ENCODE measurements at regions not wholly inside any gene's neighbourhood (a gene's known extent, or its start where the extent isn't known, plus 50 kb on each side); places are given as distances from the start of the nearest gene placed in this dataset.

GRCh38 chr10:3494131-3494837 is 290.7 kb downstream of the KLF6 start:
- dilution Hi-C loops (cut with MboI; ENCODE audit: extremely low pct_ligation_motif_present, low sequenced_read_pairs) (no loop called here), intact Hi-C loops (cut with micrococcal nuclease) (no loop called here)
- ChIA-PET CTCF (interaction anchor here (1.0 kb wide), 1 partner anchor 10 kb away, joined by 3 read pairs; no protein-coding TSS in a partner anchor), POLR2A (no interaction called here)
- Histone ChIP-seq H3K9me1 (replicated peaks; ENCODE audit: control insufficient read depth, extremely low read depth, insufficient read depth, low read length) (no peaks in the 10 kb centered on the region), H2AFZ (ENCODE audit: low read depth, low read length) (no peak overlapping the region), H3K9me3 (replicated peaks; ENCODE audit: control insufficient read depth, insufficient read depth, low read length) (no peaks in the 10 kb centered on the region), H3K4me1 (ENCODE audit: control insufficient read depth, extremely low read depth, insufficient read depth, low read length) (no peaks in the 10 kb centered on the region), H3K4me2 (ENCODE audit: insufficient read depth, low read length) (no peak overlapping the region), H3K27ac (ENCODE audit: insufficient read depth, low read depth, low read length) (no peak overlapping the region), H3K9ac (replicated peaks; ENCODE audit: extremely low read depth, insufficient read depth, low read length) (no peak overlapping the region), H4K20me1 (replicated peaks; ENCODE audit: control insufficient read depth, extremely low read depth, insufficient read depth, low read length) (no peaks in the 10 kb centered on the region), H3K27me3 (ENCODE audit: control insufficient read depth in 2 of 2, insufficient read depth in 2 of 2, low read length in 2 of 2) (peaks cover 11 to 12% of the 10 kb centered on the region in 2 experiments), H3K36me3 (ENCODE audit: control insufficient read depth in 2 of 2, extremely low read depth in 1 of 2, insufficient read depth in 2 of 2, low read length in 2 of 2) (no peaks in the 10 kb centered on the region), H3K4me3 (replicated peaks in 1 of 3; ENCODE audit: insufficient read depth in 1 of 3, low read depth in 1 of 3, low read length in 3 of 3) (no peak overlapping the region), H3K79me2 (ENCODE audit: control insufficient read depth, insufficient read depth, low read length) (no peaks in the 10 kb centered on the region)
- FAIRE-seq (no peak), DNase-seq (ENCODE audit: low read depth, low spot score) (no peak)
- BruUV-seq (replicated peaks): no TSS peak
- no peak for TF ChIP-seq MYC (IDR thresholded peaks at IDR 0.05; ENCODE audit: low read depth, low read length)
- TF ChIP-seq, protein P1, sequence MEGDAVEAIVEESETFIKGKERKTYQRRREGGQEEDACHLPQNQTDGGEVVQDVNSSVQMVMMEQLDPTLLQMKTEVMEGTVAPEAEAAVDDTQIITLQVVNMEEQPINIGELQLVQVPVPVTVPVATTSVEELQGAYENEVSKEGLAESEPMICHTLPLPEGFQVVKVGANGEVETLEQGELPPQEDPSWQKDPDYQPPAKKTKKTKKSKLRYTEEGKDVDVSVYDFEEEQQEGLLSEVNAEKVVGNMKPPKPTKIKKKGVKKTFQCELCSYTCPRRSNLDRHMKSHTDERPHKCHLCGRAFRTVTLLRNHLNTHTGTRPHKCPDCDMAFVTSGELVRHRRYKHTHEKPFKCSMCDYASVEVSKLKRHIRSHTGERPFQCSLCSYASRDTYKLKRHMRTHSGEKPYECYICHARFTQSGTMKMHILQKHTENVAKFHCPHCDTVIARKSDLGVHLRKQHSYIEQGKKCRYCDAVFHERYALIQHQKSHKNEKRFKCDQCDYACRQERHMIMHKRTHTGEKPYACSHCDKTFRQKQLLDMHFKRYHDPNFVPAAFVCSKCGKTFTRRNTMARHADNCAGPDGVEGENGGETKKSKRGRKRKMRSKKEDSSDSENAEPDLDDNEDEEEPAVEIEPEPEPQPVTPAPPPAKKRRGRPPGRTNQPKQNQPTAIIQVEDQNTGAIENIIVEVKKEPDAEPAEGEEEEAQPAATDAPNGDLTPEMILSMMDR (IDR thresholded peaks at IDR 0.05; ENCODE audit: extremely low read depth in 1 of 2, insufficient read depth in 1 of 2, low read depth in 1 of 2, low read length in 2 of 2): no peak
- no peak for TF ChIP-seq POLR2AphosphoS5 (IDR thresholded peaks at IDR 0.05; ENCODE audit: insufficient read depth, low read depth, low read length)
- TF ChIP-seq MAX (IDR thresholded peaks at IDR 0.05; ENCODE audit: insufficient read depth, insufficient read length): no peak
- TF ChIP-seq GATA2 (IDR thresholded peaks at IDR 0.05; ENCODE audit: insufficient read depth, insufficient read length, low read depth, low read length): no peak
- TF ChIP-seq EZH2 (IDR thresholded peaks at IDR 0.05; ENCODE audit: borderline replicate concordance, low read depth, low read length, severe bottlenecking): no peak
- TF ChIP-seq POLR2A (IDR thresholded peaks at IDR 0.05; ENCODE audit: low read depth, low read length): no peak
- TF ChIP-seq FOS (IDR thresholded peaks at IDR 0.05; ENCODE audit: borderline replicate concordance, insufficient read depth, low read length): no peak
- TF ChIP-seq JUN (IDR thresholded peaks at IDR 0.05; ENCODE audit: borderline replicate concordance, insufficient read depth, insufficient read length, low read depth): no peak
